Right hindlimb (tissue), 1 donor: ENCODE measurements at regions not wholly inside any gene's neighbourhood (a gene's known extent, or its start where the extent isn't known, plus 50 kb on each side); places are given as distances from the start of the nearest gene placed in this dataset.

ENCODE experiments used
- DNase-seq: peaks from one replicate; pipeline ENCODE4 v3.0.0-alpha.2; 2018

GRCh38 chr7:130970696-130971095 lies 236.7 kb upstream of the KLF14 start:
- DNase-seq = peak; percentile 38

- DNase-seq = no peak
These were observed 237.3 kb upstream of the KLF14 start for GRCh38 chr7:130971297-130971696.

- no peak for DNase-seq
These were observed 238.2 kb upstream of the KLF14 start for GRCh38 chr7:130972201-130972600.

GRCh38 chr7:130973637-130974036 lies 239.6 kb upstream of the KLF14 start:
- no peak for DNase-seq

GRCh38 chr7:130974169-130974568 lies 240.2 kb upstream of the KLF14 start:
- DNase-seq = no peak

- DNase-seq = no peak
These were observed 240.8 kb upstream of the KLF14 start for GRCh38 chr7:130974794-130975193.

GRCh38 chr7:130975731-130976130 lies 241.7 kb upstream of the KLF14 start:
- no peak for DNase-seq

GRCh38 chr7:130982160-130982638 lies 248.2 kb upstream of the KLF14 start:
- no peak for DNase-seq

- no peak for DNase-seq
These were observed 248.6 kb upstream of the KLF14 start for GRCh38 chr7:130982651-130983050.

- no peak for DNase-seq
These were observed 251.4 kb upstream of the KLF14 start for GRCh38 chr7:130985361-130985760.

GRCh38 chr7:130986261-130986690 lies 252.3 kb upstream of the KLF14 start:
- no peak for DNase-seq

GRCh38 chr7:130987092-130987491 lies 253.1 kb upstream of the KLF14 start:
- no peak for DNase-seq

GRCh38 chr7:130988443-130988842 lies 254.4 kb upstream of the KLF14 start:
- no peak for DNase-seq

GRCh38 chr7:130989101-130989795 lies 255.2 kb upstream of the KLF14 start:
- DNase-seq = no peak

GRCh38 chr7:130990178-130990832 lies 256.3 kb upstream of the KLF14 start:
- DNase-seq = no peak

GRCh38 chr7:130993671-130994365 lies 259.8 kb upstream of the KLF14 start:
- no peak for DNase-seq

GRCh38 chr7:130994378-130995115 lies 260.5 kb upstream of the KLF14 start:
- peak; percentile 40 for DNase-seq

GRCh38 chr7:130995252-130996081 lies 261.5 kb upstream of the KLF14 start:
- no peak for DNase-seq

GRCh38 chr7:130996205-130996832 lies 262.3 kb upstream of the KLF14 start:
- DNase-seq = no peak

- no peak for DNase-seq
These were observed 262.8 kb upstream of the KLF14 start for GRCh38 chr7:130996833-130997231.

GRCh38 chr7:130998993-130999602 lies 265.1 kb upstream of the KLF14 start:
- DNase-seq = no peak
